Right hindlimb (tissue), 1 donor: ENCODE measurements at regions not wholly inside any gene's neighbourhood (a gene's known extent, or its start where the extent isn't known, plus 50 kb on each side); places are given as distances from the start of the nearest gene placed in this dataset.

ENCODE experiments used
- DNase-seq: peaks from one replicate; pipeline ENCODE4 v3.0.0-alpha.2; 2018

DNA sequence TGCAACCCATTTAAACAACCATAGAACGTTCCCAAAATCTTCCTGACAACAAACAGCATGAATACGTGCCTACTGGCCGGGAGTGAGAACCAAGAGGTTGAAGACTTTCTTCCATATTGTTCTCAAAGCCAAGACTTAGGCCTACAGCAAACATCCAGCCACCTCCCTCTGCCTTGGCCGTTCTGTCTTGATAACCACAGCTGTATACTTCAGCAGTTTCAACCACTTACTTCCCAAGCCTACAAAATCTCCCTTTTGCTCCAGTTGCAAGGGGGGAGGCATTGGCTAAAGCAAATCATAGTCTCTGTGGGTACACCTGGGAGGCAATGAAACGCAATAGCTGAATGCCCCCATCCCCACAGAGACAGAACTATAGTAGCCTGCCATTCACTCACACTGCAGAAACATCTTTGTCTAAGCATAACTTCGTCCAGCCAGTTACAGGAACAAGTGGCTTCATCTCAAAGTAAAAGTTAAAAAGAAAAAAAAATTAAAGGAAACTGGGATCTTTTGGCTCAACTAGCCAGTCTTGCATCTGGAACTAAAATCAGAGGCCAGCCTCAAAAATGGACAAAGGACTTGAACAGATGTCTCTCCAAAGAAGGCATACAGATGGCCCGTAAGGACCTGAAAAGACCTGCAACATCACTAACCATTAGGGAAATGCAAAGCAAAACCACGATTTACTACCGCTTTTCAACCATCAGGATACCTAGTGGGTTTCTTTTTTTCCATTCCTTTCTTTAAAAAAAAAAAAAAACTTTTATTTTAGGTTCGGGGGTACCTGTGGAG, 186.0 kb downstream of the PSMG1 start:
- no peak for DNase-seq

DNA sequence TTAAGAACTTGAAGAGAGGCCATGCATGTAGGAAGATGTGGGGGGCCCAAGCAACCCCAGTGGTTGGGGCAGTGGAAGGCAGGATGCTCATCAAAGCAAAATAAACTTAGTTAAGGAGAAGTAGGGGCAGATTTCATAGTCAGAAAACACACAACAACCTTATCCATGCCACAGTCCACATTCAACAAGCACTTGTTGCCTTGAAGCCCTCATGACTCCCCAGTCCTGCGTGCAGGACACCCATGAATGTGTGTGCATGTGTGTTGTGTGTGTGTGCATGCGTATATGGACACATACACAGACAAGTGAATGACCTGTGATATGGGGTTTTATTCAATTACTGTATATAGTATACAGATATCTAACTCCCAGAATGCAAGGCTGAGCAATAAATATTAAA, 186.9 kb downstream of the PSMG1 start:
- no peak for DNase-seq

DNA sequence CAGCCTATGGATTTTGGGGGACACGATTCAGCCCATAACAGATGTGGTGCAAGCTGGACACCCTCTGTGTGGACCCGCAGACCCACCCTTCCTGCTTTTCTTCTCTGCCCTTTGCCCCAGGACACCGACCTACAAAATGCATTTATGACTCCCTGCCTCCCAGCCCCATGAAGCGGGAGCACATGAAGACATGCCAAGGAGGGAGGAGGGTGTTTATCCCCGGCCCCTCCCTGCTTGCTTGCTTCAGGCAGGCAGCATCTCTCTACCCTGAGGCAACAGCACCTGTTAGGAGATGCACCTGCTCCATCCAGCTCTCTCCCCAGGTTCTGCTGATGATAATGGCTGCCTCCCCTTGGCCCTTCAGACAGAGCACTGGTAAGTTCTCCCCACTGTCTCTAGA, 187.5 kb downstream of the PSMG1 start:
- no peak for DNase-seq

DNA sequence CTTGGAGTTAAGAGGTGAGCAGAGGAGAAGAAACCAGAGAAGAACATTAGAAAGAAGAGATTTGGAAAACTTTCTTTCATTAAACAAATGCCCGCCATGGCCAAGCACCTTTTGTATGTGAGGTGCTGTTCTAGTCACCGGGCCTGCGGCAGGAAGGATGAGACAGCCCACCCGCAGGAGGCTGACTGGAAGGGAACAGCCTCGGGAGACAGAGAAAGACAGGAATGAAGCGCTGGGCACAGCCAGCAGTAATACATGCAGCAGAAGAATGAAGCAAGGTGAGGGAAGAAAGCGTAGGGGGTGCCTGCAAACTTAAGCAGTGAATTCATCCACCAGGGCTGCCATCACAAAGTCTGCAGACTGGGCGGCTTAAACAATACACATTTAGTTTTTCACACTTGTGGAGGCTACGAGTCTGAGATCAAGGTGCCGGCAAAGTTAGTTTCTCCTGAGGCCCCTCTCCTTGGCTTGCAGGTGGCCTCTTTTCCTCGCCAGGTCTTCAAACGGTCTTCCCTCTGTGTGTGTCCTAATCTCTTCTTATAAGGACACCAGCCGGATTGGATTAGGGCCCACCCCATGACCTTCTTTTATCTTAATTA, 188.1 kb downstream of the PSMG1 start:
- no peak for DNase-seq

DNA sequence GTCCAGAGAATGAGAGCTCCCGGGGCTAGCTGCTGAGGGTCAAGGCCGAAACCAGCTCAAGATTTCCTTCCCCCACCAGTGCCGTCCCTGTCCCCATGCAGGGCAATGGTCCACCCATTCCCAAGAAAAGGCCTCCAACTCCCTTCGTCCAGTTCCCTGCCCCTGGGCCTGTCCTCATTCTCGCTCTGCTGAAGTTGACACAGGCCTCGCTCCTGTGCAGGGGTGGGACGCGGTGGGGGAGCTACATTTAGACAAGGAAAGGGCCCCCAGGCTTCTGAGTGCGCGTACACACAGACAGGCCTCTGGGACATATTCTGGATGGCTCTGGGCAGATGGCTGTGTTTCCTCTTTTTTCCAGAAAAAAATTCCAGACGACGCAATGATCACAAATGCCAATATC, 188.3 kb downstream of the ETS2 start:
- no peak for DNase-seq

DNA sequence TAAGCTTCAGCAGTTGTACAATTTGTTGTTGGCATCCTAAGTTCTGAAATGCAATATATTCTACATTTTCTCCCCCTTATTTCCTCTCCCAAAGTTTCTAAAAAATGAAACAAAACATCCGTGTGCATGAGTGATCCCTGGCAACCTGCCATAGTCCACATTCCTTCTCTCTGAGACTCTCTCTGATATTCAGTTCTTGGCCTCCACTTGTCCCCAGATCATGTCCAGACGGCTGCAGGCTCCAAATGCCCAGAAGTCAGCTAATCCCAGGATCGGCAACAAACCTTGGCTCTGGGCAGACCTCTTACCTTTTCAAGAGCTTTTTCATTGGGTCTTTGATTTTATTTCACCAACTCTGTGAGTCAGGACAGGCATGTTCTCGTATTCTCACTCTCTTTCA, 187.8 kb downstream of the ETS2 start:
- peak; percentile 82 for DNase-seq

DNA sequence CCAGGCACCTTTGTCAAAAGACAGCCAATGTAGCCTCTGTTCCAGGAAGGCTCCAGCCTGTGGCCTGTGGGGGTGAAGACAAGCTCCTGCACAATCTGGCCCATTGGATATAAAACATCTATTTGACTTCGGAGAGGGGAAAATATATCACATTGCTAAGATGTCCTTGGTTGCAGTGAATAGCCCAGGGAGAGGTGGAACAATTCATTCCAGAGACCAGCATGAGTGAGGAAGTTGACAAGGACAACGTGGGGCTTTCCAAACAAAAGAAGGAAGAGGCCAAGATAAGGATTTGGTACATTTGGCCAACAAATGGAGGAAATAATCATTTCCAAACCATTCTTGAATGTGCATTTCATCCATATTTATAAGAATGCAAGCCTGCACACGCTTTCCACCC, 187.0 kb downstream of the ETS2 start:
- no peak for DNase-seq

DNA sequence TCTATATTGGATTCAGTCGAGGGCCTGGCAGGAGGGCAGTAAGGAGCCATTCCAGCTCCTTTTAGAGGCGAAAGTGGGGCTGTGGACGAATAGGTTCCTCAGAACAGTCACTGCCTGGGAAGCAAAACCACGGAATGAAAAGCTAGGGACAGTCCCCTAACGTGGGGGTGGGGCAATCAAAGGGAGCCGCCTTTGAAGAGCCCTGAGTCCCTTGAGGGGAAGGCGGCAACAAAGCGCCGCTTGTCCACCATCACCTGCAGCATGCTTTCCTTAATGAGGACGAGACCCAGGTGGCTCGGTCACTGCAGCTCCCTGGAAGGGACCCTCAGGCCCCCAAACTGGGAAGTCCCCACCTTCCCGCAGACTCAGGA, 184.7 kb downstream of the ETS2 start:
- DNase-seq: no peak

DNA sequence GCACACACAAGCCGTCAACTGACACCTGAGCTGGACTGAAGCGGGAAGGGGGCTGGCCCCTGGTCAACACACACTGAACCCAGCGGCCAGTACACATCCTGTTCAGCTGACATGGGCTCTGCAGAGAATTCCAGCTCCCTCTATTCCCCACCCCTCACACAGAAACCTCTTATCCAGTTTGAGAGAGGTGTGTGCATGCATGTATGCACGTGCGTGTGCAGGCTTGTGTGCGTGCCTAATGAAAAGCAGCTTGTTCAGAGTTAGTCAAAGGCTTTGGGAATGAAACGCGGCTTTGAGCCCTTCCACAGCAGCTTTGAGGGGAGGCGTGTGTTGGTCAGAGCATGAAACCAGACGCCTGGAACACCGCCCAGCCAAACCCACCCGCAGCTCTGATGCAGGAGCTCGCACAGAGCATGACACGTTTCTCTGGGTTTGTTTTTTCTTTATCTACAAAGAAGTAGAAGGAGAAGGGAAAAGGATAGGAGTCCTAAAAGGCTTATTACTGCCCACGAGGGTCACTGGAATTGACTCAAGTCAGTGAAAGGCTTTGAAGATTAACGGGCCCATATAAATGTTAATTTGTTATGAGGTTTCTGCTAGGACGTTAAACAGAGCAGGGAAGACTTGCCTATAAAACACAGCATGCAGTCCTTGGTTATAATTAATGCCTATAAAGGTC, 184.2 kb downstream of the ETS2 start:
- peak; percentile 92 for DNase-seq

DNA sequence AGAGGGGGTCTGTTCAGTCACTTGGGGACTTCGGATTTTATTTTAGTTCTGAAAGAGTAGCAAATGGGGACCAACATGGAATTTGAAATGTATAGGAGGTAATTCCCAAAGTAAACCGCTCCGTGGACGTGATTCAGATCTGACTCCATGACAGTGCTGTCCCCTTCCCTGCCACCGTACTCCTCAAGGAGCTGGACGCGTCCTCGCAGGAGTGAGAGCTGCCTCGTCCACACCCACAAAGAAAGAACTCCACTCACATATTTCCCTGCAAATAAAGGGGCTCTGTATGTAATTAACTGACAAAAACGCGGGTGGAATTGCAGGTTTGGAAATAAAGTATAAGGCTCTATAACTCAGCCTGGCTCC, 183.6 kb downstream of the ETS2 start:
- no peak for DNase-seq

DNA sequence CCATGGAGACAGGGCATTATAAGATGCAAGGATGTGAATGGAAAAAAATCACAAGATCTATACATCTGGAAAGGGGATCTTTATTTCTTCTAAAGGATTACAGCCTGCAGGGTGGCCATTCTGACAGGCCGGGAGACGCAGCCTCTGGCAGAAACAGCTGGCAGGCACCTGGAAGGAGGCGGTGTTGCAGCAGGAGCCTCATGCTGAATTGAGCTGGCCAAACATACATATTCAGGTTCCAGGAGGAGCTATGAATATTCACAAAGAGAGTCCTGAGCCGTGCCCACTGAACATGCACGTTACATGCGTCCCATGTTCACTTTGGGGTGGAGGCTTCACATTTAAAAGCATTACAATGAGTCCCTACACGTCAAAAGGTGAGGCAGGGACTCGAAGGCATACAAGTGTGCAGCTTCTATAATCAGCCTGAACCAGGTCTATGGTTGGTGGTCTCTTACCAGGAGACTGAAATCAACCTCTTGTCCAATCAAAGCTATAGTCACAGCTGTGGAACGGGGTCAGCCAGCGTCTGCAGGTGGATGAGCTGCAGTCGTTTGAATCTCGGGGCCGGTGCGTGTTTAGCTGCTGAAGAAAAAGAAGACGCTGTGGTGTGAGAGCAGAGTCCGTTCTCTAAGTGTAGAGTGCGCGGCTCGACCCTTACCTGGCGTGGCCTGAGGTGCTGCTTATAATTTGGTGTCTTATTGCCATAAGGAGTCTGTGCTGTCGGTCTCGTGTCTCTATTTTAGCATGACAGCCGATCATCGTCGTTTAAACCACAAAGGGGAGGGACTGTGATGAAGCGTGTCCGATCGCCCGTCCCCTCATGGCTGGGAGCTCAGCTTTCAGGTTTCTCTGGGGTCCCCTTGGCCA, 183.0 kb downstream of the ETS2 start:
- DNase-seq: peak; percentile 66

DNA sequence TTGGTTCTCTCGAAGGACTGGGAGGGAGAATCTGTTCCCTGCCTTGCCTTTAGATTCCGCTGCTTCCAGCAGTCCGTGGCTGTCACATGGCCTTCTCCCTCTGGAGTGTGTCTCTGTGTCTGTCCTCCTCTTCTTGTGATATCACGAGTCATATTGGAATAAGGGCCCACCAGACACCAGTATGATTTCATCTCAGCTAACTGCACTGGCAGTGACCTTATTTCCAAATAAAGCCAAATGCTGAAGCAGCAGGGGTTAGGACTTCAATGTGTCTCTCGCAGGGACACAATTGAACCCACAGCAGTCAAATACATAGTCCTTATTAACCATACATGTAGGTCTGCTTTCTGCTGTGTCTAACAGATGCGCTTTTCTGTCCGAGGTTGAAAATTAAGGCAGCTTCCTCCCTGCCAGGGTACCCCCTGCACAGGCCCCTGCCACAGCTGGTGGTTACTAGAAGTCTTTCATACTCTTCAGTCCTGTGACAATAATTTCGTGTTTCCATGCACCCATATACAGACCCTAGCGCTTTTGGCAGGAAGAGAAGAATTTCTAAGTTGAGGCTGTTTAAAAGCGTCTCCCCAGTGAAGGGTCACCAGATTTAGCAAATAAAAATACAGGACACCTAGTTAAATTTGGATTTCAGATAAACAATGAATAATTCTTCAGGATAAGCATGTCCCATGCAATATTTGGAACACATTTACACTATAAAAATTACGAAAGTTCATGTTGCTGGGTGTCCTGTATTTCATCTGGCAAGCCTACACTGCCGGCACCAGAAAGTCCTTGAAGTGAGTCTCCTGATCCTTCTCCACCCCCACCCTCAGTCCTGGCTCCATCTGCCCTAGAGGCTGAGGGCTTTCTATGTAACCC, 182.1 kb downstream of the ETS2 start:
- no peak for DNase-seq

DNA sequence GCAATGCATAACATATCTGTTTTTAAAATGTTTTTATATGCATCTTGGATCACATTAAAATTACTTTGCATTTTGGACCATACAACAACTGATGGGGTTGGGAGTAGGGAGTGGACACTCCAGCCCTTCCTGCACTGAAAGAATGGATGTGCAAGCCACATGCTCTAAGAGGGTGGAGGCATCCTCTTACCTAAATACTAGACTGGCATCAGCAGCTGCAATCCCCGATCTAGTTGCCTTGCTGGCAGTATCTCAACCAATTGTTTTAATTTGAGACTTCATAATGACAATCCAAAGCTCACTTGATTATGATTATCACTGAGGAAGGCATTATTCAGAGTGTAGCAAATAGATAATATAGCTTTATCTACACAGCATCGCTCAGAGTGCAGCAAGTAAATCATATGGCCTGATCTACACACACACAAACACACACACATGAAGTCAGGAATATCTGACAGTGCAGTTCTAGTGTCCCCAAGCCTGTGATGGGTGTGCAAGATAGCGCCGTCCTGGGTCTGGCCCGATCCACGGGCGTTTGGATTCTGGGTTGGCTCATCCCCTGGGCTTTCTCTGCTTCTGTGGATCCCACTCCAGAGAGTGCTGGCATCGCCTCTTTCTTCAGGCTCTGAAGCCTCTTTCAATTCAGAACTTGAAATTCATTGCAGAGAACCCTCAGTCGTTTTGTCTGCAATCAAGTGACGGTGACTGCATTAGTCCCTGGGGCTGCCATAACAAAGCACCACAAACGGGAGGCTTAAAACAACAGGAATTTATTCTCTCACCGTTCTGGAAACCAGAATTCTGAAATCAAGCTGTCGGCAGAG, 181.3 kb downstream of the ETS2 start:
- DNase-seq: no peak

DNA sequence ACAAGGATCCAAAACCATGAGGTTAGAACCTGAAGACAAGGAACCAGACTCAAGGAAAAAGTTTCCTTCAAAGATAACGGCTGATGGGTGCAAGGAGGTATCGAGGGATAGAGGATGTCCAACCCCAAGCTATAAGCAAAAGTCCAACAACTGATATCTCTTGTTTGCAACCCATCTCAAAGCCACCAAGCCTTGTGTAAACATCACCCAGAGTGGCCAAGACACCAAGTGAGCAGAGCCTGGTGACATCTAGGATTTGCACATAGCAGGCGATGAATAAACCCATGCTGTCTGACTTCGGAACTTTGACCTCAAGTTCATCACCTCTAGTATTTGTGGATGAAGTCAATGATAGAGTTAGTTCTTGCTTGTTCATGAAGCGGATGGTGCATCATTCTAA, 180.7 kb downstream of the ETS2 start:
- DNase-seq: no peak

DNA sequence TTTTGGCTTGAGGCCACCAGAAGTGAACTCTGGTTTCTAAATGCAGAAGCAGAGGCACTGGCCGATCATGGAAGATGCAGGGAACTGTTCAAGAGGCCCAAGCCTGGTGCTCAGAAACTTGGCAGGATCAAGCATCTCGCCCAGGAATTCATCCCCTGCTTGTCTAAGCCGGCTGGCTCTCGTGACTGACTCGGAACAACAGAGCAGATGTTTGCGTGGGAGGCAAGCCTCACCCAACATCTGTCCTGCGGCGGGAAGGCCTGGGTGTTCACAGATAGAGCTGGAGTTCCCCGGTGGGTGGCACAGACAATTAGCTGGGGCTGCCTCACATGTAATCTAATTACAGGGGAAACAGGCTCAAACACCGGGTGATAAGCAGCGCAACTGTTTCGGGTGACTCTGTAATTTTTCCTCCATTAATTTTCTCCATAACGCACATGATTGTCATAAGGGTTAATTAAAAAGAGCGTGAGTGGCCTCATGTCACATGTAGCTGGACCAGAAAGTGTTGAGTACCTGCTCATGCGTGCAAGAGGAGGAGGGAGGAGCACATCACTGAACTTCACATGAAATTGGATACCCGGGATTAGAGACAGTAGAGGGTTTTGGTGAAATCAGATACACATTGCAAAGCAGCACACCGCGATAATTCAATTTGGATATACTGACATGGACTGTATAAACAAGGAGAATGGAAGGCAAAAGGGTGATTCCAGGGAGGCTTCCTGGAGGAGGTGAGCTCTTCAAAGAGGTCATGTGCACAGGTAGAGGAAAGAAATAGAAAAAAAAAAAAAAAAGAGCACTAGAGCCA, 180.0 kb downstream of the ETS2 start:
- peak; percentile 92 for DNase-seq

DNA sequence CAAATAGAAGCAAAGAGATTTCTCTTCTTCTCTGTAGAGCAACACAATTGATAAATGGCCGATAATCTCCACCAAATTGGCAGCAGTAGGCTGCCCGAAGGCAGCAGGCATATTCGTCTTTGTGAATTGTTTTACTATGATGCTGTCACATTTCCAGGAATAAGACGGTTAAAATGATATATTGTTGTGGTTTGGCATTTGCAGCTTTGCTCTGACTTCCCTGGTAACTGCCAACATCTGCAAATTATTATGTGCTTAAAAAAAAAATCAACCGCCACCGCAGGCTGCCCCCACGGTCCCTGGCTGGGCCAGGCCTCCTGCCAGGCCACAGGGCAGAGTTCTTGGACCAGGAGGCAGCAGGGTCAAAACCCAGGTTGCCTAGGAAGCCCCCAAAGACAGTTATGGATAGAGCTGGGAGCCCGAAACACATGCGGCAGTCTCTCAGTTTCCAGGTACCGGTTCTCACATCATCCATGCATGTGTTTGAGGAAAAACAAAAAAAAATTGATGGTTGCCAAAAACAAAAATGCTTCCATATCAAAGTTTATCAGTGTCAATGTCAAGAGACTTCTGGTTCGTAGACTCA, 179.3 kb downstream of the ETS2 start:
- DNase-seq: peak; percentile 59

DNA sequence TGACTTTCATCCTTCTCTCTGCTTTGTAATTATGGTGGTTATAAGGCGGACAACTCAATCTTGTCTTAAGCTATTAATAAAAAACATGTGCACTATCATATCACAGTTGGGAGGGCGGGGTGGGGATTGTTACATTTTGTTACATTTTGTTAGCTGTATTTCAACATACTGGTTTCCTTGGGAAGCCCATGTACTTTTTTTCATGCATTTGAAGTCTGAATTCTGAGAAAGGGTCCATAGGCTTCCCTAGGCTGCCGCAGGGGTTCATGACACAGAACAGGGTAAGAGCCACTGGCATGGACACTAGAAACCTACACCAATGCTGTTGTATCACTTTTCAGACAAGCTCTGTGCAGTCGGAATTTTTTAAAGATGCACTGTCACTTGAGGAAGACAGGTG, 178.8 kb downstream of the ETS2 start:
- no peak for DNase-seq

DNA sequence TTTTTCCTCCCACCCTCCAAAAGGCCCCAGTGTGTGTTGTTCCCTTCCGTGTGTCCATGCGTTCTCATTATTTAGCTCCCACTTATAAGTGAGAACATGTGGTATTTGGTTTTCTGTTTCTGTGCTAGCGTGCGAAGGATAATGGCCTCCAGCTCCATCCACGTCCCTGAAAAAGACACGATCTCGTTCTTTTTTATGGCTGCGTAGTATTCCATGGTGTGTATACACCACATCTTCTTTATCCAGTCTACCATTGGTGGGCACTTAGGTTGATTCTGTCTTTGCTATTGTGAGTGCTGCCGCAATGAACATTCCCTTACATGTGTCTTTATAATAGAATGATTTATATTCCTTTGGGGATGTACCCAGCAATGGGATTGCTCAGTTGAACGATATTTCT, 177.8 kb downstream of the ETS2 start:
- no peak for DNase-seq

DNA sequence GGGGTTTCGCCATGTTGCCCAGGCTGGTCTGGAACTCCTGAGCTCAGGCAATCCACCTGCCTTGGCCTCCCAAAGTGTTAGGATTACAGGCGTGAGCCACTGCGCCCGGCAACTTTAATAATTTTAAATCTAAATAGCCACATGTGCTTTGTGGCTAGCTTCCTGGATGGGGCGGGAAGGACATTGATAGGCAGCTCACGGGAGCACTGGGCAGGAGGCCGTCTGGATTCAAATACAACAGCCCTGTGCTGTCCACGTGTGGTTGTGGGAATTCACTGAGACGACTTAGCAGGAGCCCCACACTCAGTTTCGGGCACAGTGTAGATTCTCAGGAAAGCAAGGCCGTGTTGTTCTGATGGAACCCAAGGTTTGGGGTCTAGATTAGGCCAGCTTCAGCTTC, 177.1 kb downstream of the ETS2 start:
- no peak for DNase-seq

DNA sequence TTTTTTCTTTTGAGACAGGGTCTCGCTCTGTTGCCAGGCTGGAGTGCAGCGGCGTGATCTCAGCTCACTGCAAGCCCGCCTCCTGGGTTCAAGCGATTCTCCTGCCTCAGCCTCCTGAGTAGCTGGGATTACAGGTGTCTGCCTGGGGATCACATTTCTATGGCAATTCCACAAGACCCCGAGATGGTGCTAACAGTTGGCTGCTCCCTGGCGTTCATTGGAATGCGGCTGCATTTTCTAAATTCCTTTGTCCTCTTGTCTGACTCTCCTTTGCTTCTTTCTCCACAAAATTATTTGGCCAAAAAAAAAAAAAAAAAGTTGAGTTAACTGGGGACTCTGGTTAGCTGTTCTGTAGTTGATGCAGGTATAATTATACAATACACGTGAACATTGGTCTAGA, 176.4 kb downstream of the ETS2 start:
- no peak for DNase-seq
